HepG2 (cell line): ENCODE measurements at regions not wholly inside any gene's neighbourhood (a gene's known extent, or its start where the extent isn't known, plus 50 kb on each side); places are given as distances from the start of the nearest gene placed in this dataset.

Experiments
- ATAC-seq: fragments of 200-7000 bp; cut with Tn5 transposase; 3 replicates; pipeline ENCODE4 v1.9.1; 2020; ENCODE audit warnings: mild to moderate bottlenecking, moderate library complexity
- BruUV-seq: library from RNA; stranded (reverse); fragments of 400-500 nt; replicated peaks from 2 replicates; lab custom pipeline; 2021; lab: Mats Ljungman, UMichigan
- CTCF ChIA-PET: fragments of 300-600 bp; formaldehyde crosslinking; extraction: SDS; loops from one replicate; lab custom pipeline; 2021; ENCODE audit warnings: low total read pairs, inconsistent platforms, low intra/inter-chr PET ratio; lab: Yijun Ruan, JAX
- POLR2A ChIA-PET: fragments of 350-600 bp; sonication (Branson Sonifier 250); formaldehyde crosslinking; loops from one replicate; lab custom pipeline; 2020; ENCODE audit warnings: antibody characterized with exemption, inconsistent platforms; lab: Yijun Ruan, JAX
- DNase-seq: peaks from one replicate; pipeline ENCODE4 v3.0.0-alpha.2; 2015; ENCODE audit warnings: low spot score
- FAIRE-seq: peaks from 3 replicates; lab custom pipeline; 2011; peaks lifted over from hg19 to GRCh38; lab: Jason Lieb, UNC
- H2AFZ ChIP-seq: one replicate; pipeline ENCODE4 v1.6.1; 2011; ENCODE audit warnings: low read length, inconsistent platforms
- H3K27ac ChIP-seq: fragments of 300-600 bp; 3 replicates; pipeline ENCODE4 v1.8.0; 2011; ENCODE audit warnings: mixed run types, mild to moderate bottlenecking, mixed read lengths, low read length, inconsistent platforms; ENCODE audit not compliant: insufficient read depth; ENCODE audit errors: extremely low read length
- H3K27me3 ChIP-seq, 2 experiments: fragments of 200-600 bp in 1 of 2; 2 replicates in 1 of 2; 3 replicates in 1 of 2; pipeline versions ENCODE4 v1.6.0 to v1.8.0; 2011; ENCODE audit warnings: low read length in 2 of 2, mild to moderate bottlenecking in 2 of 2, moderate library complexity in 2 of 2, inconsistent platforms in 1 of 2; ENCODE audit not compliant: insufficient read depth in 2 of 2, control insufficient read depth in 1 of 2
- H3K36me3 ChIP-seq, 2 experiments: fragments of 200-600 bp in 1 of 2; replicated peaks in 1 of 2; 2 replicates in 1 of 2; 3 replicates in 1 of 2; pipeline versions ENCODE4 v1.5.1 to v1.8.0; 2011; ENCODE audit warnings: low read length in 2 of 2, inconsistent platforms in 1 of 2; ENCODE audit not compliant: insufficient read depth in 2 of 2, control insufficient read depth in 1 of 2
- H3K4me1 ChIP-seq: 2 replicates; pipeline ENCODE4 v1.5.1; 2012; ENCODE audit warnings: low read length, inconsistent platforms; ENCODE audit not compliant: insufficient read depth
- H3K4me2 ChIP-seq: 2 replicates; pipeline ENCODE4 v1.6.0; 2011; ENCODE audit warnings: low read depth, low read length, inconsistent platforms
- H3K4me3 ChIP-seq, 3 experiments: fragments of 200-600 bp in 1 of 3; sonication (generic), shearing (Covaris generic) in 1 of 3; replicated peaks in 1 of 3; 2 replicates each; pipeline ENCODE4 v1.5.1; 2011 to 2016; ENCODE audit warnings: low read length in 3 of 3, inconsistent platforms in 2 of 3, low read depth in 2 of 3, mild to moderate bottlenecking in 2 of 3, control low read depth in 1 of 3, mixed read lengths in 1 of 3; ENCODE audit not compliant: insufficient read depth in 1 of 3
- H3K79me2 ChIP-seq: one replicate; pipeline ENCODE4 v1.6.1; 2011; ENCODE audit warnings: low read length, inconsistent platforms; ENCODE audit not compliant: insufficient read depth
- H3K9ac ChIP-seq: 2 replicates; pipeline ENCODE4 v1.6.0; 2011; ENCODE audit warnings: mild to moderate bottlenecking, low read depth, low read length, inconsistent platforms; ENCODE audit not compliant: insufficient read depth
- H3K9me3 ChIP-seq: 2 replicates; pipeline ENCODE4 v1.5.1; 2012; ENCODE audit warnings: mild to moderate bottlenecking, low read length
- H4K20me1 ChIP-seq: 2 replicates; pipeline ENCODE4 v1.6.0; 2011; ENCODE audit warnings: inconsistent platforms, mild to moderate bottlenecking, low read length, moderate library complexity; ENCODE audit not compliant: insufficient read depth
- ARNTL ChIP-seq: sonication (generic); formaldehyde crosslinking; IDR thresholded peaks from 2 replicates; pipeline ENCODE4 v1.4.0; 2020; ENCODE audit warnings: mild to moderate bottlenecking, missing genetic modification reagents
- GABPB1 ChIP-seq: IDR thresholded peaks from 2 replicates; pipeline ENCODE4 v1.6.1; 2016; ENCODE audit warnings: mild to moderate bottlenecking, missing genetic modification reagents, moderate library complexity, missing compliant biosample characterization
- GATAD2A ChIP-seq: IDR thresholded peaks from 2 replicates; pipeline ENCODE4 v1.6.1; 2016
- GLMP ChIP-seq: sonication (generic); formaldehyde crosslinking; IDR thresholded peaks from 2 replicates; pipeline ENCODE4 v1.9.0; 2021; ENCODE audit warnings: missing genetic modification reagents, mild to moderate bottlenecking, borderline replicate concordance
- HNF4A ChIP-seq: sonication (generic); formaldehyde crosslinking; IDR thresholded peaks from 2 replicates; pipeline ENCODE4 v1.4.0; 2020; ENCODE audit warnings: missing genetic modification reagents
- IRX3 ChIP-seq: sonication (generic); formaldehyde crosslinking; IDR thresholded peaks from 2 replicates; pipeline ENCODE4 v1.8.1; 2023; ENCODE audit warnings: mild to moderate bottlenecking, low read depth, missing genetic modification reagents, borderline replicate concordance
- MLXIP ChIP-seq: sonication (generic); formaldehyde crosslinking; IDR thresholded peaks from 2 replicates; pipeline ENCODE4 v1.9.0; 2021; ENCODE audit warnings: missing genetic modification reagents, borderline replicate concordance
- MXD4 ChIP-seq: IDR thresholded peaks from 2 replicates; pipeline ENCODE4 v1.6.1; 2016; ENCODE audit warnings: mild to moderate bottlenecking, missing biosample characterization, missing genetic modification reagents
- PLSCR1 ChIP-seq: sonication (generic); formaldehyde crosslinking; IDR thresholded peaks from 2 replicates; pipeline ENCODE4 v1.5.0; 2020; ENCODE audit warnings: missing genetic modification reagents, mild to moderate bottlenecking, borderline replicate concordance
- ZBTB20 ChIP-seq: sonication (generic); formaldehyde crosslinking; IDR thresholded peaks from 2 replicates; pipeline ENCODE4 v1.8.1; 2023; ENCODE audit warnings: missing genetic modification reagents, low read depth, mild to moderate bottlenecking, borderline replicate concordance
- ZBTB21 ChIP-seq: sonication (generic); formaldehyde crosslinking; IDR thresholded peaks from 2 replicates; pipeline ENCODE4 v1.4.0; 2020; ENCODE audit warnings: missing genetic modification reagents
- ZNF12 ChIP-seq: sonication (generic); formaldehyde crosslinking; IDR thresholded peaks from 2 replicates; pipeline ENCODE4 v1.5.0; 2020; ENCODE audit warnings: missing genetic modification reagents
- ZNF564 ChIP-seq: sonication (generic); formaldehyde crosslinking; IDR thresholded peaks from 2 replicates; pipeline ENCODE4 v1.8.1; 2023; ENCODE audit warnings: mild to moderate bottlenecking, missing genetic modification reagents
- ZNF607 ChIP-seq: sonication (generic); formaldehyde crosslinking; IDR thresholded peaks from 2 replicates; pipeline ENCODE4 v1.5.1; 2020; ENCODE audit warnings: missing genetic modification reagents, mild to moderate bottlenecking, borderline replicate concordance
- WGBS: methylation state at CpG from one replicate; pipeline ENCODE4 v1.1.6; 2017; ENCODE audit warnings: low lambda C conversion rate; 5-methylcytosine and 5-hydroxymethylcytosine counted together
- in situ Hi-C: cut with HindIII; loops from 2 replicates; pipeline ENCODE4 v1.10.0; 2017; ENCODE audit warnings: low pct_unique_long_range_greater_than_20kb; ENCODE audit not compliant: extremely low pct_ligation_motif_present
- intact Hi-C: fragments of 100-400 bp; cut with micrococcal nuclease; formaldehyde crosslinking; loops from one replicate; pipeline ENCODE4 v1.10.0; 2022; ENCODE audit not compliant: unreplicated experiment
- TF ChIP-seq, protein P1 (sequence below): sonication (generic); formaldehyde crosslinking; IDR thresholded peaks from 2 replicates; pipeline ENCODE4 v1.4.0; 2020; ENCODE audit warnings: missing genetic modification reagents, borderline replicate concordance
- TF ChIP-seq, protein P2 (sequence below): sonication (generic); formaldehyde crosslinking; IDR thresholded peaks from 2 replicates; pipeline ENCODE4 v1.4.0; 2020; ENCODE audit warnings: mild to moderate bottlenecking, missing genetic modification reagents

GRCh38 chr4:138674209-138674608 lies 341.4 kb upstream of the NOCT start:
- Histone ChIP-seq H3K4me3 (no peak overlapping the region), H3K9me3 (no peaks in the 10 kb centered on the region), H2AFZ (no peak overlapping the region), H3K27ac (no peak overlapping the region), H3K4me2 (no peak overlapping the region), H3K27me3 (0 out of 5 replicates have a peak, but pooled peaks cover 0 to 5% of the 10 kb centered on the region in 2 experiments), H3K36me3 (no peaks in the 10 kb centered on the region), H3K9ac (no peak overlapping the region), H4K20me1 (no peaks in the 10 kb centered on the region), H3K4me1 (peaks cover 19% of the 10 kb centered on the region), H3K79me2 (no peaks in the 10 kb centered on the region)
- POLR2A ChIA-PET: no interaction called here
- no TSS peak for BruUV-seq
- in situ Hi-C loops: loop anchor here (10.0 kb wide), 1 partner anchor 99 kb away; no protein-coding TSS in a partner anchor
- ATAC-seq (no peak), FAIRE-seq (no peak), DNase-seq (no peak)
- intact Hi-C loops: no loop called here
- no peak for TF ChIP-seq GLMP (CRISPR knock-in tag)
- TF ChIP-seq ZBTB21 (CRISPR knock-in tag): no peak
- TF ChIP-seq IRX3 (CRISPR knock-in tag): no peak
- no peak for TF ChIP-seq MLXIP
- TF ChIP-seq GATAD2A (CRISPR knock-in tag): no peak
- no peak for TF ChIP-seq ARNTL
- TF ChIP-seq, protein P1, sequence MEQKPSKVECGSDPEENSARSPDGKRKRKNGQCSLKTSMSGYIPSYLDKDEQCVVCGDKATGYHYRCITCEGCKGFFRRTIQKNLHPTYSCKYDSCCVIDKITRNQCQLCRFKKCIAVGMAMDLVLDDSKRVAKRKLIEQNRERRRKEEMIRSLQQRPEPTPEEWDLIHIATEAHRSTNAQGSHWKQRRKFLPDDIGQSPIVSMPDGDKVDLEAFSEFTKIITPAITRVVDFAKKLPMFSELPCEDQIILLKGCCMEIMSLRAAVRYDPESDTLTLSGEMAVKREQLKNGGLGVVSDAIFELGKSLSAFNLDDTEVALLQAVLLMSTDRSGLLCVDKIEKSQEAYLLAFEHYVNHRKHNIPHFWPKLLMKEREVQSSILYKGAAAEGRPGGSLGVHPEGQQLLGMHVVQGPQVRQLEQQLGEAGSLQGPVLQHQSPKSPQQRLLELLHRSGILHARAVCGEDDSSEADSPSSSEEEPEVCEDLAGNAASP: no peak
- TF ChIP-seq PLSCR1 (CRISPR knock-in tag): no peak
- TF ChIP-seq ZNF607 (CRISPR knock-in tag): no peak
- TF ChIP-seq ZNF12 (CRISPR knock-in tag): no peak
- no peak for TF ChIP-seq ZNF564 (CRISPR knock-in tag)
- TF ChIP-seq MXD4 (CRISPR knock-in tag): no peak
- no peak for TF ChIP-seq ZBTB20 (CRISPR knock-in tag)
- no peak for TF ChIP-seq HNF4A (CRISPR knock-in tag)
- no peak for TF ChIP-seq GABPB1
- TF ChIP-seq, protein P2, sequence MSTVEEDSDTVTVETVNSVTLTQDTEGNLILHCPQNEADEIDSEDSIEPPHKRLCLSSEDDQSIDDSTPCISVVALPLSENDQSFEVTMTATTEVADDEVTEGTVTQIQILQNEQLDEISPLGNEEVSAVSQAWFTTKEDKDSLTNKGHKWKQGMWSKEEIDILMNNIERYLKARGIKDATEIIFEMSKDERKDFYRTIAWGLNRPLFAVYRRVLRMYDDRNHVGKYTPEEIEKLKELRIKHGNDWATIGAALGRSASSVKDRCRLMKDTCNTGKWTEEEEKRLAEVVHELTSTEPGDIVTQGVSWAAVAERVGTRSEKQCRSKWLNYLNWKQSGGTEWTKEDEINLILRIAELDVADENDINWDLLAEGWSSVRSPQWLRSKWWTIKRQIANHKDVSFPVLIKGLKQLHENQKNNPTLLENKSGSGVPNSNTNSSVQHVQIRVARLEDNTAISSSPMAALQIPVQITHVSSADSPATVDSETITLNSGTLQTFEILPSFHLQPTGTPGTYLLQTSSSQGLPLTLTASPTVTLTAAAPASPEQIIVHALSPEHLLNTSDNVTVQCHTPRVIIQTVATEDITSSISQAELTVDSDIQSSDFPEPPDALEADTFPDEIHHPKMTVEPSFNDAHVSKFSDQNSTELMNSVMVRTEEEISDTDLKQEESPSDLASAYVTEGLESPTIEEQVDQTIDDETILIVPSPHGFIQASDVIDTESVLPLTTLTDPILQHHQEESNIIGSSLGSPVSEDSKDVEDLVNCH (CRISPR knock-in tag): no peak
- 32% methylated on average over 1 of the region's 1 CpG for WGBS
- CTCF ChIA-PET: no interaction called here
